ENCODE measurements at regions not wholly inside any gene's neighbourhood (a gene's known extent, or its start where the extent isn't known, plus 50 kb on each side); places are given as distances from the start of the nearest gene placed in this dataset.

DNA sequence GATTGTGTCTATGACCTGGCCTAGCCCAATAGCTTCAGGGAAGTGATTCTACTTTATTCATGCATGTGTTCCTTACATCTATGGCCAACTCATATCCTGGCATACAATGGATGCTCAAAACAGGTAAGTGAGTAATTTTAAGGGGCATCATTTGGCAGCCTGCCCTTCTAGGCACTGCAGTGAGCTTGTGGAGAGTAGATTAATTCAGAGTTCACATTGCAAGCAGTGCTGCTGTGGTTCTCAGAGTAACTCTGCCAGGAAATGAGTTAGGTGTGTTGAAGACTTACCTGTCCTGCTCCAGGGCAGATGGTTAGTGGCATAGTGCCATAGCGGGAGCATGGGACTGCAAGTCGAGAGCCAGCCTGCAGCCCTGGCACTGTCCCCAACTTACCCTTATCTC, 158.0 kb downstream of the SCP2D1 start:
- peak; percentile 85 for ATAC-seq

GRCh38 chr20:18972251-18972876, 158.8 kb downstream of the SCP2D1 start:
- no peak for ATAC-seq

DNA sequence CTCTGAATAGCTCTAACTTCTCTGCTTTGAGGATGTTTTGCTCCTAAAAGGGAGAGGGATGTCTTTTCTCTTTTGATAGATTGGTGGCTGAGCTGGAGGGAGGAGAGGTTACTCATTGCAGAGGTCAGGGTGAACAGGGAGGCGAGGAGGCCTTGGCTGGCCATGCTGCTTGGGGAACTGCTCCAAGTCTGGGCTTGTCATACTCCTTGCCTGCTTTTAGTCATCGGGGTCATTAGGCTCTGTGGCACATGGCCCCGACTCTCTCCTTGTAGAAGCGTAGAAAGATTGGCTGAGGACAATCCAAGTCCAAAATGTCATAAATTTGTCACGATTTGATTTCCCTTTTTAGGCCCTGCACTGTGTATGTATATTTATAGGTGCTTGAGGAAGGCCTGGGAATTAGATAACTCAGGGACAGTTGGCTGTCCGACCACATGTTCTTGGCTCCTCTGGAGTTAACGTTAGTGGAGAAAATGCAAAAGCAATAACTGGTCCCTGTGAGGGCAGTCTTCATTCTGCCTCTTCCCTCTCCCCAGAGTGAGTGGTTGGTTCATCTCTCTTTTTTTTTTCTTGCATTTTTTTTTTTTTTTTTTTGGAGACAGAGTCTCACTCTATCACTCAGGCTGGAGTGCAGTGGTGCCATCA, 160.1 kb downstream of the SCP2D1 start:
- ATAC-seq, result peak; percentile 84

DNA sequence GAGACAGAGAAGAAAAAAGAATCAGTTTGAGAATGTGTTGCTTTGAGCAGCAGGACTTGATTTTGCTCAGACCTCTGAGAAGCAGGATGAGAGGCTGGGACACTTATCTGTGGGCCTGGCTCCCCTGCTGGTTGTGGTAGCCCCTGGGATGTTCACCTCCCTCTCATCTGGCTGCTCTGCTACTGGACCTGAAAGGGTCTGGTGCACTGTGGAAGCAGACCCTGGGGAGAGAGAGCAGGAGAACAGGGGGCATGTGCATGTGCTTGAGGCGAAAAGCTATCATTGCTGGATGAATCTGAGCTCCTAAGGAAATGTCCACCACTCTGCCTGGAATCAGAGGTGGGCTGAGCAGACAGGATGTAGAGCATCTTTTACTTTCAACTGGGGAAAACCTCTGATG, 161.1 kb downstream of the SCP2D1 start:
- ATAC-seq, result no peak

DNA sequence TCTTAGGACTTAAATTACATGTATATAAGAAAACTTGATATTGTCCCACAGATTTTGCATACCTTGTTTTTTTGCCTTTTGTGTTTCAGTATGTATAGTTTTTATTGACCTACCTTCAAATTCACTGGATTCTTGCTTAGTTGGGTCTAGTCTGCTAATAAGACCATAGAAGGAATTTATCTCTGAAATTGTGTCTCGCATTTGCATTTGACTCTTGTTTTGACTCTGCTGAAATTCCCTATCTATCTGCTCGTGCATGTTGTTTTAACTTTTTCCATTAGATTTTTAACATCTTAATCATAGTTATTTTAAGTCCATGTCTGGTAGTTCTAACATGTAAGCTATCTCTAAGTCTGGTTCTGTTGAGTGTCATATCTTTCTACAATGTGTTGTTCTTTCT, 163.9 kb downstream of the SCP2D1 start:
- ATAC-seq, result no peak

- ATAC-seq, result no peak
These were observed 164.7 kb downstream of the SCP2D1 start for GRCh38 chr20:18978311-18978710.

DNA sequence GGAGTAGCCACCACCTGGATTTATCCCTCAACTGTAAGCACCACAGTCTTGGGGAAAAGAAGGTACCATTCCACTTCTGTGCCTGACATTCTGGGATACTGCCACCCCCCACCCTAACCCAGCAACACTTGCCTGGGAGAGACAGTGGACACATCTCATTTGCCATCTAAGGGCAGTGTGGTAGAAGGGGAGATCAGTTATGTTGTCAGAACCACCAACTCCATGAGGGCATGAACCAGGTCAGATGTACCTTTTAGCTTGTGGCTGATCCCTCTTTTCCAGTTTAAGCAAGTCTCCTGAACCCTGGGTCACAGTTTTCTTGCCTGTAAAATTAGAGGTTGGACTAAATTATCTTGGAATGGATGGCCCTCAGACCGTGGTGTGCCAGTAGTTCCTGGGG, 165.5 kb downstream of the SCP2D1 start:
- ATAC-seq, result no peak

DNA sequence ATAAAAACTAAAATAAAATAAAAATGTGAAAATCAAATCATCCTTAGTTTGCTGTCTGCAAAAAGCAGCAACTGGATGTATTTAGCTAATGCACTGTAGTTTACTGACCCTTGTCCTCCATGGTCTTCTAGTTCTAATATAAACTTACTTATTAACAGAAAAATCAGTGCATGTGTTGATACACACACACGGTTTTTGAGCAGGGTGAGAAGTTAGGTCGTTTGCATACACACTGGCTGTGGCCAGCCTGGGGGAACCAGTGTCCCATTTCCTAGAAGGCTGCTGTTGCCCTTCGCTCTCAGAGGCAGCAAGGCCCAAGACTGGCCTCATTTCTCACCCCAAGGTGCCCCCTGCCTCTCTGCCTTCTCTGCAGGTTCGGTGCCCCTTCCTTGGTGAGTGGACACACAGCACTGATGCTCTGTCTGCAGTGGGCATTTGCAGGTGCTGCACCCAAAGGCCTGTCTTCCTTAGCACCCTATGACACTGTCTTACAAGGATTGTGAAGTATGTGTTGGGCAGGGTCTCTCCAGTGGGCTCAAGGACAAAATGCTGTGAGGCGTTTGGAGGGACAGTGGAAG, 168.5 kb downstream of the SCP2D1 start:
- ATAC-seq, result no peak

DNA sequence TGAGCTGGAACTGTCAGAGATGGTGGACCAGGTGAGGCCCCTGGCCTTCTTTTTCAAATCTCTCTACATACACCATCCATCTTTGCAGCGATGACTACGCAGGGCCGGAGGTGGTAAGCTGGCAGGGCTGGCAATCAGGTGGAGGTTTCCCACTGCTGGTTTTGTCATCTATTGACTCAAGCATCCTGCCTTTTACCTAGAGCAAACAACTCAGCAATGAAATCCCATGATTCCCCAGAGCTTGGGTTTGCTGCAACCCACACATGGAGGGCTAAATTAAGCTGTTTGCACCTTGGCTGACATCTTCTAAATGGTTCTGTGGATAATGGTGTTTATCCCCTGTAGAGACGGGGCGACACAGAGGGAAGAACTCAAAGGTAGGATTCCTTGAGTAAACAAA, 170.2 kb downstream of the SCP2D1 start:
- ATAC-seq, result no peak

DNA sequence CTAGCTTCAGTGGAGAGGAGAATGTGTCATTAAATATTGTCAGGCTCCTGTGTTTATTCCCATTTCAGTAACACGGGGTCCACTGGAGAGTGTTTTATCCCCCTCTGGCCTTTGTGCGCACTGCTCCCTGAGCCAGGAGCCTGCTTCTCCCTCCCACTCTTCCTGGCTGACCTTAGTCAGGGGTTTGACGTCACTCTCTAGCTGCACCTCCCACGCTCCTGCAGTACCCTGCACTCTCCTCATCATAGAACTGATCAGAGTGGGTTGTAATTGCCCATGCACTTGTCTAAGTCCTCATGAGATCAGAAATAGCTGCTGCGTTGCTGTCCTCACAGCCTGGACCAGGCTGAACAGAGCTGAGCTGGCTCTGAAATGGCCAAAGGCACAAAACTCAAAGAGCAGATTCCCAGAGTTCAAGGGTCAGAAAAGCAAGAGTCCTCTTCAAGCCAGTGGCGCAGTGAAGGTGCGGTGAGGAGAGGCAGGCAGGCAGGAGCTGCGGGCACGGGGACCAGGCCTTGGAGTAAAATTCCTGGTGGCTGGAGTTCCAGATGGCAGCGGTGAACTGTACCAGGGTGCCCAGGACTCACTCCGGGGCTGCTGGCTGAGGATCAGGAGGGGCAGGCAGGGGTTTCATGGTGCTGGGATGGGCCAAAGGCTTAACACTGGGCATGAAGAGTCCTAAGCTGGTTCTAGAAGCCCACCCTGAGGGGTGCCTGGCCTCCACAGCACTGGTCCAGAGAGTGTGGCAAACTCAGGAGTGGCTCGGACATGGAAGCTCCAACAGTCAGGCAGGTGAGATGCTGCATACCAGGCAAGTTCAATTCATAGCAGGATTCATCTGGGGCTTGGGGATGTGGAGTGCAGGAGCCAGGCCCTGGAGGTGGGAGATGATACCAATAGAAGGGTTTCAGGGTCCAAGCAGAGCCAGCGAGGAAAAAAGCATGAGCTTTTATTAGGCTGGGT, 170.9 kb downstream of the SCP2D1 start:
- no peak for ATAC-seq

- ATAC-seq, result peak; percentile 39
These were observed 172.0 kb downstream of the SCP2D1 start for GRCh38 chr20:18985551-18985950.

DNA sequence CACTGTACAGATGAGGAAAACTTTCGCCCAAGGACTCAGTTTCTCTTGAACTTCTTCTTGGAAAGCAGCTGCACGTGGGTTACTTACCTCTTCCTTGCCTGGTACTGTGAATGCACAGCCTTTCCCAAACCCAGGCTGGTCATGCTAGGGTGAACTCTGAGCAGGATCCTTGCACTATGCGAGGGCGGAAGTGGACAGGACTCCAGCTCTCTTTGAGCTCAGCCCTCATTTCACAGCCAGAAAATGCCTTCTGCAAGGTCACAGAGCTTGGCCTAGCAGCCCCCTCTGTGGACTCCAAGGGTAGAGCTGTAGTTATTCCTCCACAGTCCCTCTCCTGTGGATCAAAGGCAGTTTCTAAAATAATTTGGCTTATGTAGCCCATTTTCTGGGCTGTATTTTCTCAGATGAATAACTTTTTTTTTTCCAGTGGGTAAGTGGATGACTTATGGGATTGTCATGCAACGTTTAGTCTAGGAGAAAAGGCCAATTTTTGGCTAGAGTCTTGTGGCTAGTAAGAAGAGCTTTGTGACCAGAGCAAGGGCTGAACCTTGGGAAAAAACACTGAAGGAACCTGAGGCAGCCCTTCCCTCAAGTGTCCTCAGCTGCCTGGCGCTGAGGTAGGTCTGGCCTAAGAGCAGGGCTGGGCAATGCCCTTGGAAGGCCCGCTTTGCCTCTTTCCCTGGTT, 172.7 kb downstream of the SCP2D1 start:
- ATAC-seq, result no peak

DNA sequence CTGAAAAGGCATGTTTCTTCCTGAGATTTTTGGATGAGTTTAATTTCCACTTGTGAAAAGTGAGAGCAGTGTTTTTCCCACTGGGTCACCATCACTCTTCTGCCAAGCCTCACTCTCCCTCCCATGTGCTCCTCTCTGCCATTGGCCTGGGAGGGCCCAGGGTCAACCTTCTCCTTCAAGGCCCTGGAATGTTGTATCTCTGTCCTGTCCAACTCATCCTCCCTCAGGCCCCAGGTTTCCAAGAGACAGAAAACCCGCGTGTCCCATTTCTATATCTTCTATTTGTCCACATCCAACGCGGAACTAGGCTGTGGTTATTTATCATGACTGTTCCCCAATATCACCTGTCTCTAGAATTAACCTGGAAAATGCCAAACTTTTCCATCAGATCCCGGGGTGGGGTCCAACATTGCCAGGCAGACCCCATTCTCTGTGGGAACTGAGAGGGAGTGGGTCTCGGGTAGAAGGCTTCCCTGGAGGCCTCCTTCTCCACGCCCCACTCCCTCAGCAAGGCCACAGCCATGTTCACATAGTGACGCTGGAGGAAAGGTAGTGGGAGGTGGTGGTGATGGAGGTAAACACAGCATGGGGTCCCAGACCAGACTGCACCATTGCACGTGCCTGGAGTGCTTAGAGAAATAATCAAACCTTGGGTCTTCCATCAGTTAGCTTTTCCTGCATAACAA, 173.5 kb downstream of the SCP2D1 start:
- ATAC-seq, result no peak

DNA sequence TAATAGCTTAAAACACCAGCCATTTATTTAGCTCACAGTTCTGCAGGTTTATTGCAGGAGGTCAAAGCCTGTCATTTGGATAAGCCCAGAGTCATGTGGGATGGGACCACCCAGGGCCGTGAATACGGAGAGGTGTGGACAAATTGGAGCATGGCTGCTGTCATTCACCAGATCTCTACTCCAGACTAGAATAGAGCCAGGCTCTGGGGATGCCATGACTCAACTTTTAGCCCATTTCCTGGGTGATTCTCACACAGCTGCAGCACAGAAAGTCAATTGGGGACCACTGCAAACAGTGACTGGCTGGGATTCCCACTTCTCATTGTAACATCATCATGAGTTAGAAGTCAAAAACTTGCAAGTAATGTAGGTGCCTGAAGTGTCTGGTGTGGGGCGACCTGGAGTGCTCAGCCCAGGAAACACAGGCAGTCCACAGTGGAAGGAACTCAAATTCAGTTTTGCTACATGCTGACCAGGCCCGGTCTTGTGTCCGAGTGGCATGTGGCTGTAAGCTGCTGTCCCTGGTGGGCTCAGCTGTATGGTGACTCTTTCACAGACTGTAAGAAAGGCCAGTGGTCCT, 174.3 kb downstream of the SCP2D1 start:
- ATAC-seq, result no peak

GRCh38 chr20:18988701-18989100, 175.1 kb downstream of the SCP2D1 start:
- ATAC-seq, result no peak

- no peak for ATAC-seq
These were observed 176.3 kb downstream of the SCP2D1 start for GRCh38 chr20:18989736-18990474.

GRCh38 chr20:18991012-18991411, 177.4 kb downstream of the SCP2D1 start:
- ATAC-seq, result no peak

- no peak for ATAC-seq
These were observed 178.8 kb downstream of the SCP2D1 start for GRCh38 chr20:18992418-18992817.

GRCh38 chr20:18995455-18995854, 181.9 kb downstream of the SCP2D1 start:
- ATAC-seq, result no peak

GRCh38 chr20:18999086-18999485, 185.5 kb downstream of the SCP2D1 start:
- no peak for ATAC-seq

DNA sequence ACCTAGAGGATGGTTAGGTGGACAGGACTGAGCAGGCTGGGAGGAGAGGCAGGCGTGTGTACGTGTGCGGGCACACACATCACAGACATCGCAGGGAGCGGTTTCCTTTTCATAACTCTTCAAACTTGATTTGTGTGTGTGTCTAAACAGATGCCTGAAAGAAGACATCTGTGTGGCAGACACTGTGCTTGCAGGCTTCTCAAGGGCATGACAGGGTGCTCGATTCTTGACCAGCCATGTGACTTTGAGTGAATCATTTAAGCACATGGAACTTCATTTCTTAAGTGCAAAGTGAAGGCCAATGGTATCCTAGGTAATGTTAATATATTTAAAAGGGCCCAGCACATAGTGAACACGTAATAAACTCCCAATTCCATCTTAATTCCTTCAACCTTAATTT, 186.5 kb downstream of the SCP2D1 start:
- ATAC-seq, result no peak
